ENCODE measurements at regions not wholly inside any gene's neighbourhood (a gene's known extent, or its start where the extent isn't known, plus 50 kb on each side); places are given as distances from the start of the nearest gene placed in this dataset.

GRCh38 chr4:36844448-36844847, 400.1 kb upstream of the NWD2 start:
- TF ChIP-seq RBBP5 (IDR thresholded peaks at IDR 0.05; ENCODE audit: borderline replicate concordance, insufficient read depth, low read length, poor library complexity, severe bottlenecking): no peak
- no peak for TF ChIP-seq JUN (IDR thresholded peaks at IDR 0.05; ENCODE audit: borderline replicate concordance, low read depth, low read length)
- no peak for TF ChIP-seq JUN (CRISPR knock-in tag; IDR thresholded peaks at IDR 0.05; ENCODE audit: borderline replicate concordance)
- TF ChIP-seq E4F1 (CRISPR knock-in tag; IDR thresholded peaks at IDR 0.05; ENCODE audit: borderline replicate concordance): no peak
- TF ChIP-seq SP1 (CRISPR knock-in tag; IDR thresholded peaks at IDR 0.05): no peak
- no peak for TF ChIP-seq CTCF (IDR thresholded peaks at IDR 0.05 in 2 of 3, conservative IDR thresholded peaks at IDR 0.05 in 1 of 3; ENCODE audit: insufficient read depth in 2 of 3, low read depth in 1 of 3, low read length in 3 of 3)
- TF ChIP-seq SIN3A (IDR thresholded peaks at IDR 0.05; ENCODE audit: borderline replicate concordance in 2 of 2, control insufficient read depth in 1 of 2, low read depth in 2 of 2, low read length in 2 of 2): no peak
- TF ChIP-seq ZNF217 (CRISPR knock-in tag; IDR thresholded peaks at IDR 0.05): no peak
- TF ChIP-seq GABPB1 (CRISPR knock-in tag; IDR thresholded peaks at IDR 0.05): no peak
- TF ChIP-seq POLR2A (conservative IDR thresholded peaks at IDR 0.05): no peak
- no peak for TF ChIP-seq BMI1 (IDR thresholded peaks at IDR 0.05; ENCODE audit: low read length)
- no peak for TF ChIP-seq JUND (IDR thresholded peaks at IDR 0.05; ENCODE audit: borderline replicate concordance, low read depth, low read length)
- no peak for TF ChIP-seq JUND (tag; IDR thresholded peaks at IDR 0.05; ENCODE audit: borderline replicate concordance, low read depth, low read length)
- no peak for TF ChIP-seq CHD2 (IDR thresholded peaks at IDR 0.05; ENCODE audit: low read depth, low read length)
- TF ChIP-seq NONO (IDR thresholded peaks at IDR 0.05; ENCODE audit: low read depth in 2 of 2, low read length in 1 of 2): no peak
- no peak for TF ChIP-seq ZKSCAN8 (CRISPR knock-in tag; IDR thresholded peaks at IDR 0.05)
